HG02852 (cell line): ENCODE measurements at regions not wholly inside any gene's neighbourhood (a gene's known extent, or its start where the extent isn't known, plus 50 kb on each side); places are given as distances from the start of the nearest gene placed in this dataset.

Source experiments
- ATAC-seq: cut with Tn5 transposase; IDR thresholded peaks from one replicate; pipeline ENCODE4 v1.9.1; 2021; ENCODE audit warnings: mild to moderate bottlenecking, moderate library complexity; ENCODE audit not compliant: unreplicated experiment

DNA sequence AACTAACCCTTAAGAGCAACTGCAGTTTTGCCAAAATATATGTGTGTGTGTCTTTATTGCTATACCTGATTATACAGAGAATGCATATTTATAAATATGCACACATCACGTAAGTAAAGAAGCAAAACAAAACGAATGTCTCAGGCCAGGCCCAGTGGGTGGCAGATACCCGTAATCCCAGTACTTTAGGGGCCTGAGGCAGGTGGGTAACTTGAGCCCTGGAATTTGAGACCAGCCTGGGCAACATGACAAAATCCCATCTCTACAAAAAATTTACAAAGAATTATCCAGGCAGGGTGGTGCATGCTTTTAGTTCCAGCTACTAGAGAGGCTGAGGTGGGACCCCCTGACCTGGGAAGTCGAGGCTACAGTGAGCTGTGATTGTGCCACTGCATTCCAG is 745.3 kb downstream of the SATB2 start:
- ATAC-seq: no peak

DNA sequence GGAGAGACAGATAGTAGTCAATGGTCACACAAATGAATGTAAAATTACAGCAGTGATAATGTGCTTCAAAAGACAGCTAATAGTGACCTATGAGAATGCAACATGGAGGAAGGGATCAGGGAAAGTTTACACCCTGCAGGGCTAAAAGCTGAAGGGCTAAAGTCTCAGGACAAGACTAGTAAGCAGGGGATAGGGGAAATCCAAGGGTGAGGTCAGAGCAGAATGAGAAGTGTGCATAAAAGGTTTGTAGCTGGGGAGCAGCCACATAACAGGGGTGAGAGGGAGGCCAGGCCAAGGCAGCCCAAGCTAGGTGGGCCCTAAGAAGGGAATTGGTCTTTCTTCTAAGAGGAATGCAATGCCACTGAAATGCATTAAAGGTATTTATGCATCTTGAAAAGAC is 746.3 kb downstream of the SATB2 start:
- no peak for ATAC-seq

GRCh38 chr2:198710562-198710961 is 747.2 kb downstream of the SATB2 start:
- no peak for ATAC-seq

- no peak for ATAC-seq
Measured at GRCh38 chr2:198706476-198707082, 751.2 kb downstream of the SATB2 start.

DNA sequence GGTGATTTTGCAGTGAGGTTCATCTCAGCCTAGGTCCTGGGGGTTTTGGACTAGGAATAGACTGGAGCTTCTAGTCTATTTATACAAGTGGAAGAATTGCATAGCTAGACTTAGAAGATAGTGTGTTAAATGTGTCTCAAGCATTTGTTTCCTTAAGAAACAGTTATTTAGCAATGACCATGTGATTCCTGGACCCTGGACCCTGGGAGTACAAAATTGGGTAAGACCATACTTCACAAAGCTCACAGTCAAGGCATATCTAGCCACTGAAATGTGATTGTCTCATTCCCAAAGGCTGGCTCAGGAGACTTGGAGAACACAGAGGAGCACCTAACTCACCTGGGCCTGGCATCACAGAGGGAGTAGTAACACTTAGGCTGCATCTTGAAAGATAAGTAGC is 754.5 kb downstream of the SATB2 start:
- no peak for ATAC-seq

- no peak for ATAC-seq
Measured at GRCh38 chr2:198702796-198703195, 754.9 kb downstream of the SATB2 start.

DNA sequence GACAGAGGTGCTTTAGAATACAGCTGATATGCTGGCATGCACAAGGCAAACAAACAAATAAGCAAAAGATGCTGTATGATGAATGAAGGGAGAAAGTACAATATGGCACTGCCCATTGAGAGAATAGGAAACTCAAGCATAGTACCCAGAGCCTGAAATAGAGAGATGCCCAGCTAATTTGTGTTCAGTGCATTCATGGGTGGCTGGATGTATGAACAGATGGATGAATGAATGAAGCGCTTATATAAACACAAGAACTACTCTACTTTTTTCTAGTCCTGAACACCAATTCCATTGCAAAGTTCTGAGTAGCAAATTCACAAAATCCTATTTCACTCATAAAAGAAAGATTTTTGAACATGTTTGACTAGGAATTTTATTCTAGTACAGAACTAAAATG is 756.3 kb downstream of the SATB2 start:
- ATAC-seq: no peak

GRCh38 chr2:198700319-198700718 is 757.4 kb downstream of the SATB2 start:
- ATAC-seq: no peak

DNA sequence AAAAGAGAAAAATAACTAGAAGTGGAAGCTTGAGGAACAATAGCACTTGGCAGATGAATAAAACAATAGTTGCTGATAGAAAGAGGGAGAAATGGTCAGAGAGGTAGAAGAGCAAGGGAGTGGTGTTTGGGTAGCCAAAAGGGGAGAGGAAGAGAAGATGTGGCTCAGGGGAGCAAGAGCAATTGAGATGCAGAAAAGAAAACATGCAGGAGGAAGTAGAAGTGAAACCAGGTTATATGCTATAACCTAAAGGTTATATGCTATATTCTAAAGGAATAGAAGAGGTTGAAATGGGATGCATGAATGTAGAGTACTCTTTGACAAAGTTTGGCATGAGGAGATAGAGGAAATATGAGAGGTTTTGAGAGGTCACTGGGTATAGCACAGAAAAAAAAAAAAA is 759.5 kb downstream of the SATB2 start:
- no peak for ATAC-seq

- no peak for ATAC-seq
Measured at GRCh38 chr2:198697794-198698193, 759.9 kb downstream of the SATB2 start.

DNA sequence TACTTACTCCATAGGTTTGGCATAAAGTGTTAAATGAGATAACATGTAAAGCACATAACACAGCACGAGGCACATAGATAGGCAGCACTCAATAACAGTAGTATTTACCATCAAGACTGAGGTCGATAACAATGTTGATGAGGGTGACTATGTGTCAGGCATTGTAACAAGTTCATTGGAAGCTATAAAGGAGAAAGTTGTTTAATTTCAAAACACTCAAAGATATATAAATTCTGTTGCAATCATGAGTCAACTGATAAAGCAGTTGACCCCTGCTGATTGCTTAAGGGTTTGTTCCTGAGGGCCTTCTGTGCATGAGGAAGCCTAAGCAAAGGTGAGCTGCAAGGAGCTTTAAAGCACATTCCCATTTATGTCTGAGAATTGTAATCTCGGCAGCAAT is 760.5 kb downstream of the SATB2 start:
- no peak for ATAC-seq

GRCh38 chr2:198695879-198696278 is 761.9 kb downstream of the SATB2 start:
- ATAC-seq: no peak

GRCh38 chr2:198692907-198693510 is 764.7 kb downstream of the SATB2 start:
- no peak for ATAC-seq

- ATAC-seq: no peak
Measured at GRCh38 chr2:198691236-198691635, 766.5 kb downstream of the SATB2 start.

GRCh38 chr2:198664321-198664720 is 793.4 kb downstream of the SATB2 start:
- ATAC-seq: no peak

- ATAC-seq: no peak
Measured at GRCh38 chr2:198662905-198663304, 794.8 kb downstream of the SATB2 start.

GRCh38 chr2:198660501-198660900 is 797.2 kb downstream of the SATB2 start:
- no peak for ATAC-seq

GRCh38 chr2:198659096-198659870 is 798.5 kb downstream of the SATB2 start:
- ATAC-seq: no peak

DNA sequence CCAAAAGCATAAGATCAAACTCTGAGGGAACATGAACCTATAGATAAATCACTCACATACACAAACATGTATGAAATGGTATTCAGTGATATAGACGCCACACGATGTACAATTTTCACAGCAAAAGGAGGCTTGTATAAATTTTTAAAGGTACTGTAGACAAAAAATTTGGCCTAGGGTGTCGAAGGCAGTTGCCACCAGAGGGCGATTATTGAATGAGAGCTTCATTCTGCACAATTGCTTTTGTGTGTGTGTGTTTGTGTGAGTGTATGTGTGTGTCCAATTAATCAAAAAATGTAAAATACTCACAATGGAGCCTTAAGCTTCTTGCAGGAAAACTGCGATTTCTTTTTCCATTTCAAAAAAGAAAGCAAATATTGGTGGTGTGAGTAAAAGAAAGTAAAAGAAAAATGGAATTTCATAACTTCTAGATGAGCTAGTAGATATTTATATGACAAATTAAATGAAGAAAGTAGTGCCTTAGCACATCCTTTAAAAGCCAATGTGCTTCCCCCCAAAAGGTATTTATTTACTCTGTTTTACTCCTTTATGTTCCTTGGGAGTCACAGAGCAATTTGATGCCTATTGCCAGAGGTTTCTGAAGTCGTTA is 800.1 kb downstream of the SATB2 start:
- ATAC-seq: no peak

DNA sequence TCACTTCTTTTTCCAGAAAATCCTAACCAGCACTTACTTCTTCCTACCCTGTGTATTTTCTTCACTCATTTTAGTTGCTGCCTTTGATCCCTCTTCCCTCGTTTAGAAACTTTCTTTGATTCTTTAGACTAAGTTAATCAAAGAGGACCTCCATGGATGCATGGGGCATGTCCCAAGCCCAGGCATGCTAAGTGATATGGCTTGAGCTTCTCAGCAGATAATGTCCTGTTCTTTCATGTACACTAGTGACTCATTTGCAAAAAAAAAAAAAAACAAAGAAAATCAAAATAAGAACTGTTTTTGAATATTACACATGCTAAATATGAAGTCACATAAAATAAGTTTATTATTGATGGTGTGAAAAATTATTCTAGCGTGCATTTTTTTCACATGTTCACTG is 800.9 kb downstream of the SATB2 start:
- no peak for ATAC-seq

DNA sequence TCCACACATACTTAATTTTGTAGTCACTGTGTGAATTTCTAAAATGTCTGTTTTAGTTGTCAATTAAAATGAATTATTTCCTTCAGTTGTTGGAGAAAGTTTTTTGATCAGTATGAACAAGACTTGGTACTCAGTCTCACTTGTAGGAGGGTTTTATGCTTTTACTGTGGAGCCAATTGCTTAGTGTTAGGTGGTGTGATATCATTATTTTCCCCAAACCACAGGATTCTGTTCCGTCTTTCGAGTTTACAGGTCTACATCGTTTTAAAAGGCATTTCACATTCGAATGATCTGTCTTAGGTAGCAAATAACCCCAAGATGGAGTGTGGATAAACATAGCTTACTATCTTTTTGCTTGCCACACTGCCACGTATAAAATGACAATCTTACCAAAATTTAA is 803.1 kb downstream of the SATB2 start:
- ATAC-seq: no peak

DNA sequence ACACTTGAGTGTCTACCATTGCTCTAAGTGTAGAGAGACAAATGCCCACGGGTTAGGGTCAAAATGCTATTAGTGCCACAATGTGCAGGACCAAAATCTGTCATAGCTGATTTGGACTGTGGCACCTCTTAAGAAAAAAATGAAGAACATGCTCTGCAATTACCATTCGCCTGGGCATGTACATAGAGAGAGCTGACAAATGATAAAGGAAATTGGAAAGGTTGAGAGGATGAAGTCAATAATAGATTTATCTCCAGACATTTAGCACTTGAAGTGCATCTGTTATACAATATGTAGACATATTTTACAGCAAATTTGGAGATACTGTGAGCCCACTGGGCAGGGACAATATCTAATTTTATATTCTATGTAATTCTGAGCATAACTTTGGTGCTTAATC is 804.4 kb downstream of the SATB2 start:
- ATAC-seq: no peak
